WI38 (cell line): ENCODE measurements at regions not wholly inside any gene's neighbourhood (a gene's known extent, or its start where the extent isn't known, plus 50 kb on each side); places are given as distances from the start of the nearest gene placed in this dataset.

Source experiments
- H3K4me3 ChIP-seq: 2 replicates; pipeline ENCODE4 v1.5.1; 2011; ENCODE audit warnings: low read depth, mild to moderate bottlenecking, control low read depth, low read length
- CTCF ChIP-seq: IDR thresholded peaks from 2 replicates; pipeline ENCODE4 v1.5.1; 2012; ENCODE audit warnings: low read depth, mild to moderate bottlenecking, control low read depth, low read length

- no peak for TF ChIP-seq CTCF
- no peak overlapping the region for H3K4me3 ChIP-seq
Observed at GRCh38 chr12:107144441-107144840, 51.1 kb upstream of the CRY1 start.

GRCh38 chr12:107144990-107145389, 51.6 kb upstream of the CRY1 start:
- no peak overlapping the region for H3K4me3 ChIP-seq
- no peak for TF ChIP-seq CTCF

- no peak overlapping the region for H3K4me3 ChIP-seq
- no peak for TF ChIP-seq CTCF
Observed at GRCh38 chr12:107145397-107145796, 52.0 kb upstream of the CRY1 start.

GRCh38 chr12:107148107-107148506, 54.8 kb upstream of the CRY1 start:
- TF ChIP-seq CTCF, result no peak

GRCh38 chr12:107152315-107152714, 59.0 kb upstream of the CRY1 start:
- no peak for TF ChIP-seq CTCF
- no peak overlapping the region for H3K4me3 ChIP-seq

More at GRCh38 chr12:107148107-107148506, 54.8 kb upstream of the CRY1 start:
- no peak overlapping the region for H3K4me3 ChIP-seq

GRCh38 chr12:107159384-107159900, 66.1 kb upstream of the CRY1 start:
- H3K4me3 ChIP-seq, result no peak overlapping the region
- no peak for TF ChIP-seq CTCF

GRCh38 chr12:107163413-107163812, 70.1 kb upstream of the CRY1 start:
- no peak for TF ChIP-seq CTCF
- no peak overlapping the region for H3K4me3 ChIP-seq
